GM21360 (cell line): ENCODE measurements at regions not wholly inside any gene's neighbourhood (a gene's known extent, or its start where the extent isn't known, plus 50 kb on each side); places are given as distances from the start of the nearest gene placed in this dataset.

ENCODE experiments used
- ATAC-seq: cut with Tn5 transposase; IDR thresholded peaks from one replicate; pipeline ENCODE4 v1.9.1; 2021; ENCODE audit warnings: mild to moderate bottlenecking, moderate library complexity; ENCODE audit not compliant: unreplicated experiment

DNA sequence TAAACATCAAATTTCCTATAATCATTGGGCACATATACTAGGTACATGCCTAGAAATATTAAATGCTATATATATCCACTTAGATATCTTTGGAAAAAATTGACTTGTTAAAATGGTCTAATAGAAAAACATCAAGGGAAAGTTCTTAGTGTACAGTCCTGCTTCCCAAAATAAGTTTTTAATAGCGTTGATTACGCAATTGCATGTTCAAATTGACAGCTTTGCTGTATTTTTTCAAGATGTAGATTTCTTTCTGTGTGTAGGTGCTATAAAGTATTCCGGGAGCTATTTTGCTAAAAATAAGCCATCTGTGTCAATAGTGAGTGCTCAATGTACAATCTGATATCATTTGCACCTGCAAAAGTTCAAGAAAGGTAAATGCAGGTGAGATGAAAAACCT is 463.9 kb upstream of the ATP2B1 start:
- ATAC-seq: no peak

GRCh38 chr12:90170740-90171139 is 462.1 kb upstream of the ATP2B1 start:
- ATAC-seq: no peak

DNA sequence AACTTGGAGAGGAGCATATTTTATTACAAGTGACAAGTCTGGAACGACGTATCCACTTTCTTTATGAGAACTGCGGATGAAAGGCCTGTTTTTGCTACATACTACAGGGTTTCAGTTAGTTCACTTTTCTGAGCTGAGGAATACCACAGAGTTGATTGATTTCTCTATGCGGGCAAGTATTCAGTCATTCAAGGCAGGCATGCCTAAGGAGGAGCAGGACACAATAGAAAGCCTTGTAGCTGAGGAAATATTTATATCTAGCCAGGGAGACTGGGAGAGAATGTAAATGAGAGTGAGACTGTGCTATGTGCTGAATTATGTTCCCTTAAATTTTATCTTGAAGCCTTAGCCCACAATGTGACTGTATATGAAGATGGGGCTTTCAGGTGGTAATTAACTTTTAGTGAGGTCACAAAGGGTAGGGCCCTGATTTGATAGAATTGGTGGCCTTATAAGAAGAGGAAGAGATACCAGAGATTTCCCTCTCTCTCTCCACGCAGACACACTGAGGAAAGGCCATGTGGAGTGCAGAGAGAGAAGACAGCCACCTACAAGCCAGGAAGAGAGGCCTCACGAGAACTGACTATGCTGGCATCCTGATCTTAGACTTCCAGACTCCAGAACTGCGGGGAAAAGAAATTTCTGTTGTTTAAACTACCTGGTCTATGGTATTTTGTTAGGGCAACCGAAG is 459.0 kb upstream of the ATP2B1 start:
- no peak for ATAC-seq

DNA sequence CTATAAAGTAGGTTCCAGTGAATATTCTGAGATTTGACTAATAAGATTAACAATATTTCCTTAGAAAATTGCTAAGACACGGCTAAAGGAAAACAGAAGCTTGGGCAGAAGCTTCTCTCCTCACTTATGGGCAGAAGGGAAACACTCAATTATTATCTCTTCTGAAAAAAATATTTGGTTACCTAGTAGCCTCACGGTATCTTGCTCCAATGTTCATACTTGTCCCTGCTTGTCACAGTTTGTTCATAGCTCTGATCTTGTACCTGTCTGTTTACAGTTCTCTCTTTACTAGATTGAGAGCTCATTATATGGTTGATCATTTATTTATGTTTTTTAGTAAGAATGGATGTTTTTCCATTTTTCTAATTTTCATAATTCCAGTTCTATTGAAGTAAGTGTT is 458.0 kb upstream of the ATP2B1 start:
- no peak for ATAC-seq

GRCh38 chr12:90166012-90166411 is 457.4 kb upstream of the ATP2B1 start:
- no peak for ATAC-seq

GRCh38 chr12:90163975-90164374 is 455.3 kb upstream of the ATP2B1 start:
- ATAC-seq: no peak

GRCh38 chr12:90153827-90154226 is 445.2 kb upstream of the ATP2B1 start:
- ATAC-seq: no peak

- no peak for ATAC-seq
Observed at GRCh38 chr12:90152897-90153624, 444.4 kb upstream of the ATP2B1 start.

- ATAC-seq: no peak
Observed at GRCh38 chr12:90151491-90152015, 442.9 kb upstream of the ATP2B1 start.

- no peak for ATAC-seq
Observed at GRCh38 chr12:90149453-90149852, 440.8 kb upstream of the ATP2B1 start.

DNA sequence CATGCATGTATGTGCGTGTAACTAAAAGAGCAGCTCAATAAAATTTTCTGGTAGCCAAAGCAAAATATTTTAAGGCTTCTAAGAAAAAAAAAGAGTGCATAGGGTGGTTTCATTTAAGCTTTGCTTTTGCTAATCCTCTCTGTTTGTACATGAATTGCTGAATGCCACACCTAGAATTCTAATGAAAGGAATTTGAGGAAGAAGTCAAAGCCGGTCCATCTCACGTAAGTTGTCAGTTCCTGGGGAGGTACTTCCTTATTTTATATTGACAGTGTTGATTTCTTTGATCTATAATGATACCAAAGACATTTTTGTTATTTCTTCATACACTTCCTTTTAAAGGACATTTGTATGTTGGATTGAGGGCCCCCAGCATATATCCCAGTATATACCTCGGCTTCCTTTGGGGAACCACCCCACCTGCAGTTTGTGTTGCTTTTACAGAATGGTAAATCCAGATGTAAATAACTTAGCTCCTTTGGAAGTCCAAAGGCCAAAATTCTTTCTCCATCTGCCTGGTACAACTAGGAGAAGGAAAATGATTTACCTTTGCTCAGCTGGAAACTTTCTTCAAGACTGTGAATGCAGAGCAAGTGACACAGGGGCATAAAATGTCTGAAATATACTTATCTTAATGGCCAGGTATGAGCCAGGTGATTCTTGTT is 420.9 kb upstream of the ATP2B1 start:
- ATAC-seq: no peak

DNA sequence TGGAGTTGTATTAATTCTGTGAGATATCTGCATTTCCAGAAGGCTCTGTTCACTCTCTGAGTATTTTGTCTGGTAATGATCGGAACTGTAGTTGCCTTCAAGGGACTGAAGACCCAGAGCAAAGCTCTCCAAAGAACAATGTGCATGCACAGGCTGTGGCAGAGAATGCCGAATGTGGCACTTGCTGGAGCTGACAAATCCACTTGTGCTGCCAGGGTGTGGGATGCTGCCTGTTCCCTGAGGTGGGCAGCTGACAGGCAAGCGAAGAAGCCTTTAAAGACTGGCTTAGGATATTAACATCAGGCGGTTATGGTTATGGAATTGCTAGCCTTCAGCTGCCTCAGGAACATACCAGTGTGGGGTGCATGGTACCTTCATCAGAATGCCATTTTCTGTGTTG is 419.9 kb upstream of the ATP2B1 start:
- ATAC-seq: no peak

GRCh38 chr12:90126125-90126524 is 417.5 kb upstream of the ATP2B1 start:
- ATAC-seq: no peak

DNA sequence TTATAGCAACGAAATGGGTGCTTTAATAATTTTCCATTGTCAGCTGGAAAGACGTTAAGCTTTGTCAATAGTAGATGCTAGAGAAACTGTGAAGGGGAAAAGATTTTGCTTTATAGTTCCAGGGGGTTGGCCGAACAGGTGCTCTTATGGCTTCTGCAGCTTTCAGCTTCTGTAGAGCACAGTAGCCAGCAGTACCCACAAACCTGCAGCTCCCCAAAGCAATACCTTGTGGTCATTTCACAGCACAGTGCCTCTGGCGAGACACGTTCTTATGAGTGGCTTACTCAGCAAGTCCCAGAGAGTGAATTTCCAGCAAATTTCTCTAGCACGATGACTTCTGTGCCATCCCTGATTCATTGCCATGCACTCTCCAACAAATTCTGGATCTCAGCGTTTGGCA is 416.3 kb upstream of the ATP2B1 start:
- ATAC-seq: no peak

DNA sequence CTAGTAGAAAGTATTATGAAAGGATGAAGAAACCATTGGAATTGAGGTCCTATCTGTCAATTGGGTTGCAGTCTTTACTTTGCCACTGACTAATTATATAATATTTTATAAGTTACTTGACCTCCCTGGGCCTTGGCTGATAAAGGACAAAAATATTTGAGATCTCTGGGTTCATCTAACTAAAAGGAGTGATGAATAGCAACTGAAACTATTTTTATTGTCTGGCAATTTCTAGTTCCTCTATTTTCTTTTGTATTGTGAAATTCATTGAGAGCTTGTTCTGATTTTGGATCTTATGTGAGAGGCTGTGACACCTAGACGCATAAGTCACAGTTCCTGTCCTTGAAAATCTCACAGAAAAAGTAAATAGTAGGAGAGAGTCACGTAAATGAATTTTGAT is 415.7 kb upstream of the ATP2B1 start:
- no peak for ATAC-seq

- ATAC-seq: no peak
Observed at GRCh38 chr12:90122681-90123080, 414.0 kb upstream of the ATP2B1 start.

DNA sequence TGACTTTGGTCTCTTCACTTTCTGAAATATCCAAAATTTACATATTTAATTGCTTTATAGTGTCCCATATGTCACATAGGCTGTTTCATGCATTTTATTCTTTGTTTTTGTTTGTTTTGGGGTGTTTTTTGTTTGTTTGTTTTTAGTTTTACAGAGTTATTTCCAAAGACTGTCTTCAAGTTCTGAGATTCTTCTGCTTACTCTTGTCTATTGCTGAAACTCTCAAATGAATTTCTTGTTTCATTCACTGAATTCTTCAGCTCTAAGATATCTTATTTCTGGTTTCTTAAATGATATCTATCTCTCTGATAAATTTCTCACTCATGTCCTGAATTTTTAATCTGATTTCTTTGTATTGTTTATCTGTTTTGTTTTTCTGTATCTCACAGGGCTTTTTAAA is 412.0 kb upstream of the ATP2B1 start:
- no peak for ATAC-seq

DNA sequence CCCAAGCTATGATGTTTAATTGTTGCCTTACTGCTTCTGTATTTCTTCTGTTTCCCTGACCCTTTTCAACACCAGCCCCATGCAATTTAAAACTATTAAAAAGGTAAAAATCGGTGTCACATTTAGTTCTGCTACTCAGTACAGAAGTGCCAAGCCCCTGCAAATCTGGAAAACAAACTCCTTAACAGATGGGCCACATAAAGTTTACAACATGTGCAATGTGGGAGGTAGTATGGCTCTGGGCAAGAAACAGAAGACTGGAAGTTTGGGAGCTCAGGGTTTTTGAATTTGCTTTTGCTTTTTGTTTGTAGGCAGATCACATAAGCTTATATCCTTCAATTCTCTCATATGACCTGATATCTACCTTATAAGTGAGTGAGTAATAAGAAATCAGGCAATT is 404.0 kb upstream of the ATP2B1 start:
- ATAC-seq: no peak

- ATAC-seq: no peak
Observed at GRCh38 chr12:90111791-90112580, 403.3 kb upstream of the ATP2B1 start.

DNA sequence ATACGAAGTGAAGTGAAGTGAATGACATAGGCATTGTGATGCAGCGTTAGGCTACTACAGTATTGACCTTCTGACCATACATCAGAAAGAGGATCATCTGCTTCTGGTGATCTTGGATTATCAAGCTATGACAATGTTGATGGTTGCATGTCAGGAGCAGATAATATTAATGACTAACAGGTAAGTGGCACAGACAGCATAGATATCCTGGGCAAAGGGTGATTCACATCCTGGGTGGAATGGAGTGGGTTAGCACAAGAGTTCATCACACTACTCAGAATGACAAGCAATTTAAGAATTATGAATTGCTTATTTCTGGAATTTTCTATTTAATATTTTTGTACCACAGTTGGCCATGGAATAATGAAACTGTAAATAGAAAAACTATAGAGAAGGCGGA is 397.9 kb upstream of the ATP2B1 start:
- no peak for ATAC-seq
